ENCODE measurements at regions not wholly inside any gene's neighbourhood (a gene's known extent, or its start where the extent isn't known, plus 50 kb on each side); places are given as distances from the start of the nearest gene placed in this dataset.

GRCh38 chr2:16716944-16717343, 51.3 kb upstream of the CYRIA start:
- no peak overlapping the region for H3K27ac ChIP-seq (ENCODE audit: low read depth, low read length)
- no peak overlapping the region for H2AFZ ChIP-seq (ENCODE audit: low read depth, low read length, severe bottlenecking)
- H4K20me1 ChIP-seq (ENCODE audit: low read depth, low read length) = no peaks in the 10 kb centered on the region
- no peaks in the 10 kb centered on the region for H3K79me2 ChIP-seq (ENCODE audit: insufficient read depth, low read length)
- H3K4me2 ChIP-seq (ENCODE audit: low read depth, low read length, poor library complexity, severe bottlenecking) = no peak overlapping the region
- H3K9me2 ChIP-seq (replicated peaks; ENCODE audit: insufficient read depth, low read length) = no peaks in the 10 kb centered on the region
- no peaks in the 10 kb centered on the region for H3F3A ChIP-seq (ENCODE audit: insufficient read depth)
- H3K9ac ChIP-seq (ENCODE audit: low read length) = no peak overlapping the region
- no peak overlapping the region for H3K4me3 ChIP-seq (ENCODE audit: insufficient read depth, low read length, poor library complexity, severe bottlenecking)
- no peaks in the 10 kb centered on the region for H3K9me3 ChIP-seq (ENCODE audit: insufficient read depth, low read length)
- H3K36me3 ChIP-seq (ENCODE audit: low read length) = no peaks in the 10 kb centered on the region
- H3K27me3 ChIP-seq (ENCODE audit: low read length) = no peaks in the 10 kb centered on the region
- no peak for TF ChIP-seq EZH2phosphoT487 (conservative IDR thresholded peaks at IDR 0.05; ENCODE audit: low read length)
- TF ChIP-seq, protein P1, sequence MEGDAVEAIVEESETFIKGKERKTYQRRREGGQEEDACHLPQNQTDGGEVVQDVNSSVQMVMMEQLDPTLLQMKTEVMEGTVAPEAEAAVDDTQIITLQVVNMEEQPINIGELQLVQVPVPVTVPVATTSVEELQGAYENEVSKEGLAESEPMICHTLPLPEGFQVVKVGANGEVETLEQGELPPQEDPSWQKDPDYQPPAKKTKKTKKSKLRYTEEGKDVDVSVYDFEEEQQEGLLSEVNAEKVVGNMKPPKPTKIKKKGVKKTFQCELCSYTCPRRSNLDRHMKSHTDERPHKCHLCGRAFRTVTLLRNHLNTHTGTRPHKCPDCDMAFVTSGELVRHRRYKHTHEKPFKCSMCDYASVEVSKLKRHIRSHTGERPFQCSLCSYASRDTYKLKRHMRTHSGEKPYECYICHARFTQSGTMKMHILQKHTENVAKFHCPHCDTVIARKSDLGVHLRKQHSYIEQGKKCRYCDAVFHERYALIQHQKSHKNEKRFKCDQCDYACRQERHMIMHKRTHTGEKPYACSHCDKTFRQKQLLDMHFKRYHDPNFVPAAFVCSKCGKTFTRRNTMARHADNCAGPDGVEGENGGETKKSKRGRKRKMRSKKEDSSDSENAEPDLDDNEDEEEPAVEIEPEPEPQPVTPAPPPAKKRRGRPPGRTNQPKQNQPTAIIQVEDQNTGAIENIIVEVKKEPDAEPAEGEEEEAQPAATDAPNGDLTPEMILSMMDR (IDR thresholded peaks at IDR 0.05; ENCODE audit: insufficient read depth, low read length, poor library complexity, severe bottlenecking) = no peak

GRCh38 chr2:16716024-16716423, 50.4 kb upstream of the CYRIA start:
- no peaks in the 10 kb centered on the region for H4K20me1 ChIP-seq (ENCODE audit: low read depth, low read length)
- no peaks in the 10 kb centered on the region for H3K27me3 ChIP-seq (ENCODE audit: low read length)
- H3K9me3 ChIP-seq (ENCODE audit: insufficient read depth, low read length) = no peaks in the 10 kb centered on the region
- H3K9ac ChIP-seq (ENCODE audit: low read length) = no peak overlapping the region
- no peak overlapping the region for H3K4me3 ChIP-seq (ENCODE audit: insufficient read depth, low read length, poor library complexity, severe bottlenecking)
- H3F3A ChIP-seq (ENCODE audit: insufficient read depth) = no peaks in the 10 kb centered on the region
- no peak overlapping the region for H3K27ac ChIP-seq (ENCODE audit: low read depth, low read length)
- H3K79me2 ChIP-seq (ENCODE audit: insufficient read depth, low read length) = no peaks in the 10 kb centered on the region
- TF ChIP-seq EZH2phosphoT487 (conservative IDR thresholded peaks at IDR 0.05; ENCODE audit: low read length) = no peak
- TF ChIP-seq, protein P1 (IDR thresholded peaks at IDR 0.05; ENCODE audit: insufficient read depth, low read length, poor library complexity, severe bottlenecking) = no peak
- H3K4me2 ChIP-seq (ENCODE audit: low read depth, low read length, poor library complexity, severe bottlenecking) = no peak overlapping the region
- no peaks in the 10 kb centered on the region for H3K36me3 ChIP-seq (ENCODE audit: low read length)
- no peaks in the 10 kb centered on the region for H3K9me2 ChIP-seq (replicated peaks; ENCODE audit: insufficient read depth, low read length)
- no peak overlapping the region for H2AFZ ChIP-seq (ENCODE audit: low read depth, low read length, severe bottlenecking)

All from SU-DHL-6 (cell line).